Right atrium auricular region (tissue), 2 donors: ENCODE measurements at regions not wholly inside any gene's neighbourhood (a gene's known extent, or its start where the extent isn't known, plus 50 kb on each side); places are given as distances from the start of the nearest gene placed in this dataset.

Experiments used
- DNase-seq: peaks from one replicate; pipeline ENCODE4 v3.0.0-alpha.2; 2019; ENCODE audit warnings: low spot score
- H3K27ac ChIP-seq, 2 donors: fragments of 200-600 bp; sonication (generic); 1 replicate in 1 of 2; 2 replicates in 1 of 2; pipeline ENCODE4 v1.5.1; 2016 to 2019
- H3K27me3 ChIP-seq, 2 donors: fragments of 200-600 bp; sonication (generic); one replicate each; pipeline versions ENCODE4 v1.5.1 to v1.6.0; 2017 to 2019
- H3K36me3 ChIP-seq: fragments of 200-600 bp; sonication (generic); one replicate; pipeline ENCODE4 v1.5.1; 2016
- H3K4me1 ChIP-seq, 2 donors: fragments of 200-600 bp; sonication (generic); one replicate each; pipeline versions ENCODE4 v1.5.1 to v1.6.0; 2017 to 2019
- H3K4me3 ChIP-seq, 2 donors: fragments of 200-600 bp; sonication (generic); 1 replicate in 1 of 2; 2 replicates in 1 of 2; pipeline ENCODE4 v1.5.1; 2017 to 2019; ENCODE audit warnings: mild to moderate bottlenecking in 1 of 2, moderate library complexity in 1 of 2
- H3K9me3 ChIP-seq, 2 donors: fragments of 200-600 bp; sonication (generic); one replicate each; pipeline ENCODE4 v1.5.1; 2019
- TF ChIP-seq, protein P1 (sequence below), 2 donors: fragments of 200-600 bp; sonication (generic); IDR thresholded peaks; one replicate each; pipeline ENCODE4 v1.5.1; 2019; ENCODE audit warnings: antibody characterized with exemption in 2 of 2

DNA sequence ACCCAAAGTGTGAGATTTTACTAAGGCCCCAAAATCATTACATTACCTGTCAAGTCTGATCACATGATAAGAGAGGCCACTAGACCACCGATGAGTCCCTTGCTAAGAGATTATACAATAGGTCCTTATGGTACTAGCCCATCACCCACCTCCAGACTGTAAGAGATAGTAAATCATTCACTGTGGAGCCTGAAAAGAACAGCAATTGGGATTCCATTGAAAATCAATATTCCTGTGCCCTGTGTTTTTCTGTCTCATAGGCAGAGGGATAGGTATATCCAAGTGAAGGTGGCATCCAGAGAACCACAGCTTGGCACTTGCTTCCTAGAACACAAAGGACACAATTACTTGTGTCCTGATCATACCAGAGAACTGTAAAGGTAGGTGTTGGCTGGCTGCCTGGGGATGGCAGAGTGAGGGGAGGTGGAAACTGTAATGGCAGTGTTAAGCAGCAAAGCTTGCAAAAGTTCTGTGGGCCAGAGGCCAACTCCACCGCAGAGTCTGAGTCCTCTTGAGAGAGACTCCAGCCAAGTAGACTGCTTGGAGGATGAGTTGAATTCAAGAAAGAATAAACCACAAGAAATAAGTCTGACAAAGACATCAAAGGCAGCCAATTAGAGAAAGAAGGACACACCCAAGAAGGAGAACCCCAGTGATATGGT lies 102.0 kb upstream of the PIEZO2 start:
- no peak overlapping the region for H3K27ac ChIP-seq
- H3K4me1 ChIP-seq: no peaks in the 10 kb centered on the region
- no peak overlapping the region for H3K4me3 ChIP-seq
- H3K36me3 ChIP-seq: no peaks in the 10 kb centered on the region
- H3K9me3 ChIP-seq: no peaks in the 10 kb centered on the region
- H3K27me3 ChIP-seq: no peaks in the 10 kb centered on the region
- DNase-seq: no peak
- TF ChIP-seq, protein P1, sequence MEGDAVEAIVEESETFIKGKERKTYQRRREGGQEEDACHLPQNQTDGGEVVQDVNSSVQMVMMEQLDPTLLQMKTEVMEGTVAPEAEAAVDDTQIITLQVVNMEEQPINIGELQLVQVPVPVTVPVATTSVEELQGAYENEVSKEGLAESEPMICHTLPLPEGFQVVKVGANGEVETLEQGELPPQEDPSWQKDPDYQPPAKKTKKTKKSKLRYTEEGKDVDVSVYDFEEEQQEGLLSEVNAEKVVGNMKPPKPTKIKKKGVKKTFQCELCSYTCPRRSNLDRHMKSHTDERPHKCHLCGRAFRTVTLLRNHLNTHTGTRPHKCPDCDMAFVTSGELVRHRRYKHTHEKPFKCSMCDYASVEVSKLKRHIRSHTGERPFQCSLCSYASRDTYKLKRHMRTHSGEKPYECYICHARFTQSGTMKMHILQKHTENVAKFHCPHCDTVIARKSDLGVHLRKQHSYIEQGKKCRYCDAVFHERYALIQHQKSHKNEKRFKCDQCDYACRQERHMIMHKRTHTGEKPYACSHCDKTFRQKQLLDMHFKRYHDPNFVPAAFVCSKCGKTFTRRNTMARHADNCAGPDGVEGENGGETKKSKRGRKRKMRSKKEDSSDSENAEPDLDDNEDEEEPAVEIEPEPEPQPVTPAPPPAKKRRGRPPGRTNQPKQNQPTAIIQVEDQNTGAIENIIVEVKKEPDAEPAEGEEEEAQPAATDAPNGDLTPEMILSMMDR (IDR thresholded peaks at IDR 0.05): no peak

DNA sequence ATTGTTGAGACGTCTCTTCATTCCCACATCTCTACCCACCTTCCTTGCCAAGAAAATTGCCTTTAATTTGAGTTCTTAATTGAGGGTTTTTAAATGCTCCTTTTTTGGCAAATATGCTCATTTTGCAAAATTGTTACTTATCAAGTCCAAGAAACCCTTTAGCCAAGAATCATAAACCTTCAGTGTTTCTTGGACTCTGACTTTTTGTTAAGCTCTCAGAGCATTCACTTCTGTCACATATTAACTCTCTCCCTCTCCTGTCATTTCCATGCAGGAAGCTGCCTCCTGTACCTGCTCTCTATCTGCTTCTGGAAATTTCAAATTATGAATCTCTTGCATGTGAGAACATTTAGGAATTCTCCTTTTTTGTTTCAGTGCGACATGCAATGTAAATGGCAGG lies 100.0 kb upstream of the PIEZO2 start:
- Histone ChIP-seq H3K4me1 (no peaks in the 10 kb centered on the region), H3K4me3 (no peak overlapping the region), H3K27ac (no peak overlapping the region), H3K36me3 (no peaks in the 10 kb centered on the region), H3K27me3 (no peaks in the 10 kb centered on the region), H3K9me3 (no peaks in the 10 kb centered on the region)
- TF ChIP-seq, protein P1 (IDR thresholded peaks at IDR 0.05): no peak
- DNase-seq: no peak

DNA sequence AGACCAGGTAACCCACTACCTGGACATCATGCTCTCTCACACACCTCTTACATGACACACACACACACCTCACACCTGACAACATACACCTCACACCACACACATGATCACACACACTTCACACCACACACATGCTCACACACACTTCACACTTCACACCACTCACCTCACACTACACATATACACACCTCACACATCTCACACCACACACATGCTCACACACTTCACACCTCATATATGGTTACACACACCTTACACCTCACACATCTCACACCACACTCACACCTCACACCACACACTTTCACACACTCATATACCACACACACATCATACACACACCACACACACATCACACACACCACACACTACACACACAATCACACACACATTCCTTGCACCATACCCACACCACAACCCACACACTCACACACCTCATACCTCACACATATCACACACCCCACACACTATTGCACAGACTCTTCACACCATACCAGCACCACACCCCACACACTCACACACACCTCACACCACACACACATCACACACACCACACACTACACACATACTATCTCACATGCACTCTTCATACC lies 98.1 kb upstream of the PIEZO2 start:
- TF ChIP-seq, protein P1 (IDR thresholded peaks at IDR 0.05): no peak
- H3K4me1 ChIP-seq: no peaks in the 10 kb centered on the region
- H3K4me3 ChIP-seq: no peak overlapping the region
- H3K9me3 ChIP-seq: no peaks in the 10 kb centered on the region
- no peaks in the 10 kb centered on the region for H3K27me3 ChIP-seq
- H3K36me3 ChIP-seq: no peaks in the 10 kb centered on the region
- H3K27ac ChIP-seq: no peak overlapping the region
- no peak for DNase-seq

DNA sequence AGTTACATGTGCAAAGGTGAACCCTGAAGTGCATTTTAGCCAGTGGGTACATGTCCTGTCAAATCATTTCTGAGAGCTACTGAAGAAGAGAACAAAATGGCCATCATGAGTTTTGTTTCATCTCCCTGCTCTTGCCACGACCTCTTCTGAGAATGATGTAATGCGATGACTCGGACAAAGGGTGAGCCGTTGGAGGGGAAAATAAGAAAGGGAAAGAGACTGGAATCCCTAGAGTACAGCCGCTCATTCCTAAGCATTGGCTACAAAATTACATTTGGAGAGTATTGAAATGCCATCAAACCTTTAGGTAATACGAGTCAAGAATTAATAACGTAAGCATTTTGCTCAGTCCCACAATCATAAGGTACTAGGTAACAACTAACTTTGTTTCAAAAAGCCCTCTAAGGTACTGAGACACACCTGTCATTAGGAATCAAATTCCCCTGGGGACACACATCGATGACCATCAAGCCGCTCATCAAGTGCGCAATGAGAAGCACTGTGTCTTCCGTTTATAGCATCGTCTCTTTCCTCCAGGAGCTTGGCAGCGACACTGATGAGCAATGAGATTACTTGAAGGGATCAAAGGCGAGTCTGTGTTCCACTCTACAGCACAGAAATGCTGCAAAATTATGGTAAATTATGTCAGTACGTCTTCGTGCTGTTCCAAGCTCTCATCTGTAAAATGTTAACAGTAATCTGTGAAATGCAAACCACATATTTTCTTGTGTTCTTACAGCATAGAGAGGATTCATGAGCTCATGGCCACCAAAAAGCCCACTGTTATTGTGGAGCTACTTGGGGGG lies 97.3 kb upstream of the PIEZO2 start:
- no peaks in the 10 kb centered on the region for H3K36me3 ChIP-seq
- H3K9me3 ChIP-seq: no peaks in the 10 kb centered on the region
- TF ChIP-seq, protein P1 (IDR thresholded peaks at IDR 0.05): no peak
- H3K27ac ChIP-seq: no peak overlapping the region
- no peaks in the 10 kb centered on the region for H3K4me1 ChIP-seq
- no peak for DNase-seq
- H3K4me3 ChIP-seq: no peak overlapping the region
- no peaks in the 10 kb centered on the region for H3K27me3 ChIP-seq

DNA sequence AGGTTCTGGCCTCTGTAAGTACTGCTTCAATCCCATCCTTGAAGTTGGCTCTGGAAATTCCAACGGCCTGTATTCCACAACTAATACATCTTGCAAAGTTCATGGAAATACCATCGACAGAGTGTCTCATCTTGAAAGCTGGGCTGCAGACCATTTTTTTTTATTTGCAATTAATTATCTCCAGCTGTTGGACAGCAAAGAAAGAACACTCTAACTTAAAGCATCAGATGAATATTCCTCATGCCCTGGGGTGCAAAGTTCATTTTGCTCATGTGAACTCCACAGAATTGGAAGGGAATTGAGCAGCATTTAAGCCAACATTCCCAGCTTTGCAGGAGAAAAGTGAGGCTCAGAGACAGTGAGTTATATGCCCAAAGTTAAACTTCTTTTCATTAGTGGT lies 96.5 kb upstream of the PIEZO2 start:
- TF ChIP-seq, protein P1 (IDR thresholded peaks at IDR 0.05): no peak

More for the DNA sequence above, 96.5 kb upstream of the PIEZO2 start:
- Histone ChIP-seq H3K27me3 (no peaks in the 10 kb centered on the region), H3K36me3 (no peaks in the 10 kb centered on the region), H3K27ac (no peak overlapping the region), H3K9me3 (no peaks in the 10 kb centered on the region), H3K4me1 (no peaks in the 10 kb centered on the region), H3K4me3 (no peak overlapping the region)
- no peak for DNase-seq
